Astrocyte of the hippocampus (primary cell): ENCODE measurements at regions not wholly inside any gene's neighbourhood (a gene's known extent, or its start where the extent isn't known, plus 50 kb on each side); places are given as distances from the start of the nearest gene placed in this dataset.
A peak's percentile ranks its signal among the peaks of the same experiment; 100 is the strongest.
"Not testable (repeated sequence)": the region's sequence is repeated elsewhere in the genome, so short reads cannot be mapped to it uniquely, and the experiment has no call there.

Source experiments
- DNase-seq: peaks from one replicate; pipeline ENCODE4 v3.0.0; 2011; ENCODE audit warnings: low read depth, low spot score

GRCh38 chr2:173467751-173468150, 113.1 kb downstream of the CDCA7 start:
- no peak for DNase-seq

DNA sequence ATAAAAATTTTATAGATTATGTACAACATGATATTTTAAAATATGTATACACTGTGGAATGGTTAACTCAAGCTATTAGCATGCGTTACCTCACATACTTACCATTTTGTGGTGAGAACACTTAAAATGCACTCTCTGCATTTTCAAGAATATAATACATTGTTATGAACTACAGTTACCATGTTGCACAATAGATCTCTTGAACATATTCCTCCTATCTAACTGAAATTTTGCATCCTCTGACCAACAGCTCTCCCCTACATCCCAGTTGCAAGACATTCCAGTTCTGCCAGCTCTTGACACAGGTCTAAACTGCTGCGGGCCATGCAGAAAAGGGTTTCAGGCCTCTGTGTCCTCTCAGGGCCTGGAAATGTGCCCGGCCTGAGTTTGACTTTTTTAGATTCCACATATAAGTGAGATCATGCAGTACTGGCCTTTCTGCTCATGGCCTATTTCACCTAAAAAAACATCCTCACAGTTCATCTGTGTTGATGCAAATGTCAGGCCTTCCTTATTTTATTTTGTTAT, 113.7 kb downstream of the CDCA7 start:
- DNase-seq: no peak

DNA sequence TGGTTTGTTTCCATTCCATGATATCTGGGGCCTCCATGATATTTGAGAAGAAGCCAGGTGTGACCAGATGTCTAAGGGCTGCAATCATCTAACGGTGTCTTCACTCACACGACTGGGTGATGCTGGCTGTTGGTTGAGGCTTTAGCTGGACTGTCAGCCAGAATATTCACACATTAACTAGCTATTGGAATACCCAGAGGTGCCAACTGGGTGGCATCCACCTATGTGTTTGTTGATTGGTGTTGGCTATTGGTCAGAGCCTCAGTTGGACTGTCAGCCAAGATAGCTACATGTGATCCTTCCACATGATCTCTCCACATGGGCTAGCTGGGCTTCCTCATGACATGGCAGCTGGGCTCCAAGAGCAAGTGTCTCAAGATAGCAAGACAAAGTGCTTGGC, 117.4 kb downstream of the CDCA7 start:
- no peak for DNase-seq

DNA sequence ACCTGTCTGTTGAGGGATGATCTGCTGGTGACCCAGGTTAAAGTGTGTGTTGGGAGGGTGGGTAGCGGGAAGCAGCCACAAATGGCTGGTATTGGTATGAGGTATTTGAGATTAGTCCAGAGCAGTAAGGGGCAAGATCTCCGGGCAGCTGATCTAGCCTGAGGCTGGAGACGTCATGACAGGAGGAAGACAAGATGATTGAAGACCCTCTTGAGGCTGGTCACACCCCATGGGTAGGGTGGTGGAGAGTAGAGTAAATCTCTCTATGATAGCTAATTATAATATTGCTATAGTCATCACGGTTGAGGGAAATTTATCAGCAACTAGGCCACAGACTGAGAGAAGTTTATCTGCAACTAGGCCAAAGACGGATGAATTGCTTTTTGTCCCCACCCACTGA, 128.5 kb downstream of the CDCA7 start:
- no peak for DNase-seq

DNA sequence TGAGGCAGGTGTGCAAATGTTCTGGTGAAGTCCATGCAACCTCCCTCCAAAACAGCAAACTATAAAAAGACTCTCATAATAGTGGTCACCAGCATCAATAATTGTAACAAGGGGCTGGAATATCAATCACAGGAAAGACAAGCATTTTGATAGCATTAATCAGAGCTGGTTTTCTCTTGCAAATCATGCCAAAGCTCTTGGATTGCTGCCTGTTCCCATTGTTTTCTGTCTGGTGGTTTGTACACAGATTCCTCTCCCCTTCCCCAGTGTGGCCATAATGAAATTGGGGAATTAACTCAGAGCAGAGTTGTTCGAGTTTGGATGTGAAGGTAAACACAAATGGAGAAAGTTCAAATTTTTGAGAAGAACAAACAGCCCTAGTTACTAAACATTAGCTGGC, 134.2 kb downstream of the CDCA7 start:
- DNase-seq: peak; percentile 81

- DNase-seq: no peak
Observed at GRCh38 chr2:173491418-173491817, 136.7 kb downstream of the CDCA7 start.

DNA sequence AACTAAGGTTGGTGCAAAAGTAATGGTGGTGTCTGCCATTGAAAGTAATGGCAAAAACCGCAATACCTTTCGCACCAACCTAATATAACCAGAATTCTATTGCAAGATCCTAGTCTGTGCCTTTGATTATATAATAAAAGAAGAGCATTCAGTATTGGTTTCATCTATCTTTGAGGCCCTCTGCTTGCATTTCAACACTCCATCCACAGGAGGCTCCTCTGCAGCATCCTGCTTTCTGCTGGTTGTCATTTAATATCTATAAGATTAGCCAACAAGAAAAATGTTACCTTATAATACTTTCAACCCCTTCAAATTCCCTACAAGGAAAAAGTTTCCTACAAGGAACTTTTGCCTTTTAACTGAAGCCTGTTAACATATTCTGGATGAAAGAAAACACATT, 139.2 kb downstream of the CDCA7 start:
- no peak for DNase-seq

- DNase-seq: peak; percentile 36
Observed at GRCh38 chr2:173496746-173497145, 142.1 kb downstream of the CDCA7 start.

DNA sequence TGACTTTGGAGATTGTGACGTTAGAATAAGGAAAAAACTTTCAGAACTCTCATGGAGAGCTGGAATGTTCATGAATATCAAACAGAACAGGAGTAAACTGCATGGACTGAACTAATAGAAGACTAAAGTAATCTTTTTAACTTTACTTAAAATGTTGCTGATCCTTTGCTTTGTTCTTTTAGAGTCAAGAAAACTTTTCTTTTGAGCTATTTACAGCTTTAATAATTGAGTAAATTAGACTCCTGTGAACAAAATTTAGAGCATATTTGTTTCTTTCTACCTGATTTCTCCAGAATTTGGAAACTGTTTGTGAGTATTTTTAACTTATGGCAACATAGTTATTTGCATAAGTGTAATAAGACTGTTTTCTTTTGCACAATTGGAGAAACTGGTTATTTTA, 146.3 kb downstream of the CDCA7 start:
- DNase-seq: no peak

- no peak for DNase-seq
Observed at GRCh38 chr2:173502296-173502695, 147.6 kb downstream of the CDCA7 start.

GRCh38 chr2:173511357-173511756, 156.7 kb downstream of the CDCA7 start:
- DNase-seq: no peak

DNA sequence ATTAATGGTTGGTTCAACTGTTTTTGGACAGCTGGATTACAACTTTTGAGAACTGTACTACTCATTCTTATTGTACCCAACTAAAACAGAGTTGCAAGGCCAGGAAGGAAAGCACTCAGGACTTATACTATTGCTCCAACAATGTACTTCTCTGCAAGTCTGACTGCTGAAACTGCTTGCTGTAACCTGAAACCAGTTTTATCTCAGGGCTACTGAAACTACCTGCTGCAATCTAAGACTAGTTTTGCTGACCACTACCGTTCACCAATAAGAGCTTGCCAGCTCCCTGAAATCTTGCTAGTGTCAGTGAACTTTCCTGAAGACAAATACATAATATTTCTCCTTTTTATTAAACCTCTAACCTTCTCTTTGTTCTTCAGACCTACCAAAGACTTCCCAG, 157.3 kb downstream of the CDCA7 start:
- DNase-seq: peak; percentile 5

- DNase-seq: no peak
Observed at GRCh38 chr2:173513107-173513727, 158.5 kb downstream of the CDCA7 start.

DNA sequence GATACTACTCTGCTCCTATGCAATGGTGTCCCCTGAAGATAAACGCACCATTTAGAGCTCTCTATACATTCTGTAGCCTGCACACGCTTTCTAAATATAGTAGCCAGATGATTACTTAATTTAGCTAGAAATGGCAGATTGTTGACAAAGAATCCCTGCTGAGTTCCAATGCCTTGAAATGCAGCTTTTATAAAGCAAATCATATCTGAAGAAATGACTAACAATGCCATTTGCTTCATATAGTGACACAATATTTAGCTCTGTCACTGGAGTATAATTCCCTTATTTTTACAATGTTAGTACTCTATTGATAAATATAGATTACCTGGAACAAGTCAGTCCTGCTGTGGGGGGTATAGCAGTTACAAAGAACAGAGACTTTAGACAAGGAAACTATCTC, 166.2 kb downstream of the CDCA7 start:
- no peak for DNase-seq

DNA sequence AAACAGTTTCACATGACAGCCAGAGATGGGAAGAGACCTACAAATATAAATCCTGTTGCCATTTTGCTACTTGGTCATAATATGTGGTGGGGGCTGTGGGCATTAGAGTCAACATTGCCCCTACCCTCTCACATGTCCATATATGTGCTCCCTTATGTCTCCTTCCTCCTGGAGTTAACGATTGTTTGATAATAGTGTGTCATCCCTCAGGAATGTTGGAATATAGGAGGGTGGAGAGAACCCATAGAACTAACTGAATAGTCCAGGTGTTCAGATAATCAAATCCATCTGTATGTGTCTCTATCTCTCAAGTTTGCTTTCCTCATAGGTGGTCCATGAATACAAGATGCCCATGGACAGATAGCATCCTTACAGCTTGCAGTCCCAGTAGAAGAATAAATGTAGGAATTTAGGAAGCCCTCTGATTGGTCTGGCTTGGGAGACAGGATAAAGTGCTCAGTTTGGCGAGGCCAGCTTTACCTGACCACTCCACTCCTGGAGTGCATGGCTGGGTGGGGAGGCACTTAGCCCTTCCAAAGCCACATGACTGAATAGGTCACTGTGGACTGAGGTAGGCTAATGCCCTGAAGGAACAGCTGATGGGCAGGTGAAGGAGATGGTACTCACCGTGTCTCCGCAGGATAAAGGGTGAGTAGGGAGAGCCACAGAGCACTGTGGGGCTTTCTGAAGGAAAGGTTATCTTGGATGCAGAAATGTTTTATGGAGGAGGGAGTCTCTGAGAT, 166.9 kb downstream of the CDCA7 start:
- DNase-seq: peak; percentile 2

GRCh38 chr2:173523497-173523896, 168.8 kb downstream of the CDCA7 start:
- DNase-seq: no peak

GRCh38 chr2:173524256-173524955, 169.7 kb downstream of the CDCA7 start:
- DNase-seq: no peak

DNA sequence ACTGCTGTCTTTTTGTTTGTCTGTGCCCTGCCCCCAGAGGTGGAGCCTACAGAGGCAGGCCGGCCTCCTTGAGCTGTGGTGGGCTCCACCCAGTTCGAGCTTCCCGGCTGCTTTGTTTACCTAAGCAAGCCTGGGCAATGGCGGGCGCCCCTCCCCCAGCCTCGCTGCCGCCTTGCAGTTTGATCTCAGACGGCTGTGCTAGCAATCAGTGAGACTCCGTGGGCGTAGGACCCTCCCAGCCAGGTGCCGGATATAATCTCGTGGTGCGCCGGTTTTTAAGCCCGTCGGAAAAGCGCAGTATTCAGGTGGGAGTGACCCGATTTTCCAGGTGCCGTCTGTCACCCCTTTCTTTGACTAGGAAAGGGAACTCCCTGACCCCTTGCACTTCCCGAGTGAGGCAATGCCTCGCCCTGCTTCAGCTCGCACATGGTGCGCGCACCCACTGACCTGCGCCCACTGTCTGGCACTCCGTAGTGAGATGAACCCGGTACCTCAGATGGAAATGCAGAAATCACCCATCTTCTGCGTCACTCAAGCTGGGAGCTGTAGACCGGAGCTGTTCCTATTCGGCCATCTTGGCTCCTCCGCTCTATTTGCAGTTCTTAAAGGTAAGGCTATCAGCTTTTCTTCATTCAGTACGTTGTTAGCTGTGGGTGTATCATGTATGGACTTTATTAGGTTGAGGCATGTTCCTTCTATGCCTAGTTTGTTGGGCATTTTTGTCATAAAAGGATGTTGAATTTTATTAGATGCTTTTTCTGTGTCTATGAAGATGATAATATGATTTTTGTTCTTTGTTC, 178.3 kb downstream of the CDCA7 start:
- not testable (repeated sequence) for DNase-seq

GRCh38 chr2:173537694-173538093, 183.0 kb downstream of the CDCA7 start:
- no peak for DNase-seq

GRCh38 chr2:173539615-173540014, 184.9 kb downstream of the CDCA7 start:
- no peak for DNase-seq

- DNase-seq: no peak
Observed at GRCh38 chr2:173544641-173545363, 190.1 kb downstream of the CDCA7 start.
